SK-N-SH (cell line): ENCODE measurements at regions not wholly inside any gene's neighbourhood (a gene's known extent, or its start where the extent isn't known, plus 50 kb on each side); places are given as distances from the start of the nearest gene placed in this dataset.

Experiments
- CTCF ChIA-PET: fragments of 300-600, 350-600 bp; formaldehyde crosslinking; extraction: SDS; loops from one replicate; lab custom pipeline; 2021; lab: Yijun Ruan, JAX
- POLR2A ChIA-PET: fragments of 350-600 bp; sonication (Branson Sonifier 250); formaldehyde crosslinking; extraction: SDS; loops from one replicate; lab custom pipeline; 2020; ENCODE audit warnings: antibody characterized with exemption, inconsistent platforms; lab: Yijun Ruan, JAX
- DNase-seq: peaks from one replicate; pipeline ENCODE4 v3.0.0; 2012
- H2AFZ ChIP-seq: fragments of 200-600 bp; sonication (generic); 2 replicates; pipeline ENCODE4 v1.8.1; 2016; ENCODE audit warnings: antibody characterized with exemption, mild to moderate bottlenecking, low read depth
- H3F3A ChIP-seq: fragments of 200-600 bp; sonication (generic); replicated peaks from 2 replicates; pipeline ENCODE3; 2016; ENCODE audit warnings: antibody characterized with exemption, mild to moderate bottlenecking; ENCODE audit not compliant: insufficient read depth
- H3K27ac ChIP-seq, 2 experiments: fragments of 200-500 bp in 1 of 2; fragments of 200-600 bp in 1 of 2; sonication (Bioruptor generic) in 1 of 2; sonication (generic), shearing (Covaris generic) in 1 of 2; 2 replicates each; pipeline versions ENCODE4 v1.5.1 to v1.6.1; 2014 to 2016; ENCODE audit warnings: low read depth in 2 of 2, inconsistent platforms in 1 of 2, low read length in 1 of 2, mild to moderate bottlenecking in 1 of 2, mixed read lengths in 1 of 2
- H3K27me3 ChIP-seq: fragments of 200-600 bp; sonication (generic), shearing (Covaris generic); 2 replicates; pipeline ENCODE4 v1.6.1; 2016; ENCODE audit warnings: mixed run types; ENCODE audit not compliant: insufficient read depth
- H3K36me3 ChIP-seq, 2 experiments: fragments of 200-500 bp in 1 of 2; fragments of 200-600 bp in 1 of 2; sonication (Bioruptor generic) in 1 of 2; sonication (generic) in 1 of 2; replicated peaks in 1 of 2; 2 replicates each; pipeline versions ENCODE3 to v1.5.1; 2014 to 2016; ENCODE audit warnings: low read length in 1 of 2, mild to moderate bottlenecking in 1 of 2; ENCODE audit not compliant: insufficient read depth in 2 of 2, control insufficient read depth in 1 of 2
- H3K4me1 ChIP-seq, 2 experiments: fragments of 200-500 bp in 1 of 2; fragments of 200-600 bp in 1 of 2; sonication (Bioruptor generic) in 1 of 2; sonication (generic), shearing (Covaris generic) in 1 of 2; 2 replicates each; pipeline versions ENCODE4 v1.5.1 to v1.6.1; 2014 to 2016; ENCODE audit warnings: low read depth in 1 of 2, low read length in 1 of 2, mixed run types in 1 of 2; ENCODE audit not compliant: insufficient read depth in 2 of 2, control insufficient read depth in 1 of 2
- H3K4me2 ChIP-seq: fragments of 200-600 bp; sonication (generic), shearing (Covaris generic); 2 replicates; pipeline ENCODE4 v1.6.1; 2017; ENCODE audit warnings: mixed run types
- H3K4me3 ChIP-seq, 2 experiments: fragments of 200-500 bp in 1 of 2; fragments of 200-600 bp in 1 of 2; sonication (Bioruptor generic) in 1 of 2; sonication (generic), shearing (Covaris generic) in 1 of 2; 2 replicates each; pipeline versions ENCODE4 v1.5.1 to v1.8.1; 2014 to 2016; ENCODE audit warnings: low read depth in 2 of 2, inconsistent platforms in 1 of 2, low read length in 1 of 2, mild to moderate bottlenecking in 1 of 2, mixed read lengths in 1 of 2, moderate library complexity in 1 of 2
- H3K79me2 ChIP-seq: fragments of 200-600 bp; sonication (generic); 2 replicates; pipeline ENCODE4 v1.8.1; 2017; ENCODE audit warnings: mild to moderate bottlenecking; ENCODE audit not compliant: insufficient read depth
- H3K9ac ChIP-seq: fragments of 200-600 bp; sonication (generic); 2 replicates; pipeline ENCODE4 v1.6.1; 2017; ENCODE audit warnings: mixed run types
- H3K9me2 ChIP-seq: fragments of 200-600 bp; sonication (generic); 2 replicates; pipeline ENCODE4 v1.6.1; 2017; ENCODE audit warnings: mixed run types
- H3K9me3 ChIP-seq: fragments of 200-600 bp; sonication (generic); 2 replicates; pipeline ENCODE4 v1.6.1; 2017; ENCODE audit warnings: mixed run types, mild to moderate bottlenecking, moderate library complexity
- H4K20me1 ChIP-seq: fragments of 200-600 bp; sonication (generic); 2 replicates; pipeline ENCODE4 v1.6.1; 2017; ENCODE audit warnings: mild to moderate bottlenecking, mixed run types; ENCODE audit not compliant: insufficient read depth
- CHD2 ChIP-seq: fragments of 150-350 bp; IDR thresholded peaks from 2 replicates; pipeline ENCODE4 v1.6.1; 2018; ENCODE audit warnings: low read length; ENCODE audit not compliant: partially characterized antibody
- EP300 ChIP-seq, 2 experiments: IDR thresholded peaks; 2 replicates each; pipeline versions ENCODE4 v1.4.0 to v1.6.1; 2012; ENCODE audit warnings: borderline replicate concordance in 1 of 2, low read depth in 1 of 2, low read length in 1 of 2
- EZH2phosphoT487 ChIP-seq: fragments of 200-600 bp; sonication (generic); IDR thresholded peaks from 2 replicates; pipeline ENCODE4 v1.6.1; 2017; ENCODE audit warnings: low read depth, mixed run types, mild to moderate bottlenecking, antibody characterized with exemption, moderate library complexity, borderline replicate concordance
- FOSL2 ChIP-seq: IDR thresholded peaks from 2 replicates; pipeline ENCODE4 v1.4.0; 2012; ENCODE audit warnings: low read depth, mild to moderate bottlenecking, moderate library complexity, borderline replicate concordance
- FOXM1 ChIP-seq: IDR thresholded peaks from 2 replicates; pipeline ENCODE4 v1.4.0; 2012; ENCODE audit warnings: low read depth, mild to moderate bottlenecking
- GABPA ChIP-seq: IDR thresholded peaks from 2 replicates; pipeline ENCODE4 v1.4.0; 2012; ENCODE audit warnings: low read depth, mild to moderate bottlenecking
- GATA2 ChIP-seq: sonication (generic); formaldehyde crosslinking; IDR thresholded peaks from 2 replicates; pipeline ENCODE4 v1.5.0; 2020; ENCODE audit warnings: mild to moderate bottlenecking, missing genetic modification reagents
- JUND ChIP-seq: IDR thresholded peaks from 2 replicates; pipeline ENCODE4 v1.4.0; 2012
- MEF2A ChIP-seq: IDR thresholded peaks from 2 replicates; pipeline ENCODE4 v1.4.0; 2012; ENCODE audit warnings: low read depth, borderline replicate concordance
- NRF1 ChIP-seq: IDR thresholded peaks from 2 replicates; pipeline ENCODE4 v1.6.1; 2012; ENCODE audit warnings: low read depth, mild to moderate bottlenecking, low read length
- PBX3 ChIP-seq: IDR thresholded peaks from 2 replicates; pipeline ENCODE4; 2012
- POLR2AphosphoS5 ChIP-seq: IDR thresholded peaks from 2 replicates; pipeline ENCODE4 v1.6.1; 2012; ENCODE audit warnings: low read depth, low read length
- RFX5 ChIP-seq: IDR thresholded peaks from 2 replicates; pipeline ENCODE4 v1.6.1; 2012; ENCODE audit warnings: mild to moderate bottlenecking, improper control_type of control experiment, low read length
- RXRA ChIP-seq: IDR thresholded peaks from 2 replicates; pipeline ENCODE4 v1.4.0; 2012; ENCODE audit warnings: low read depth, mild to moderate bottlenecking, borderline replicate concordance
- SMC3 ChIP-seq: IDR thresholded peaks from 2 replicates; pipeline ENCODE4 v1.6.1; 2012; ENCODE audit warnings: low read depth, low read length, improper control_type of control experiment
- TAF1 ChIP-seq: IDR thresholded peaks from 2 replicates; pipeline ENCODE4 v1.6.1; 2012; ENCODE audit warnings: low read depth, mild to moderate bottlenecking, low read length, moderate library complexity, borderline replicate concordance
- TCF12 ChIP-seq: IDR thresholded peaks from 2 replicates; pipeline ENCODE4 v1.4.0; 2012
- YY1 ChIP-seq: IDR thresholded peaks from 2 replicates; pipeline ENCODE4 v1.4.0; 2012; ENCODE audit warnings: low read depth, mild to moderate bottlenecking
- WGBS: methylation state at CpG from one replicate; pipeline ENCODE4 v1.1.6; 2017; ENCODE audit warnings: low lambda C conversion rate; 5-methylcytosine and 5-hydroxymethylcytosine counted together
- TF ChIP-seq, protein P1 (sequence below): fragments of 200-600 bp; sonication (generic); IDR thresholded peaks from 2 replicates; pipeline ENCODE4 v1.6.1; 2017; ENCODE audit warnings: antibody characterized with exemption, mild to moderate bottlenecking, moderate library complexity

DNA sequence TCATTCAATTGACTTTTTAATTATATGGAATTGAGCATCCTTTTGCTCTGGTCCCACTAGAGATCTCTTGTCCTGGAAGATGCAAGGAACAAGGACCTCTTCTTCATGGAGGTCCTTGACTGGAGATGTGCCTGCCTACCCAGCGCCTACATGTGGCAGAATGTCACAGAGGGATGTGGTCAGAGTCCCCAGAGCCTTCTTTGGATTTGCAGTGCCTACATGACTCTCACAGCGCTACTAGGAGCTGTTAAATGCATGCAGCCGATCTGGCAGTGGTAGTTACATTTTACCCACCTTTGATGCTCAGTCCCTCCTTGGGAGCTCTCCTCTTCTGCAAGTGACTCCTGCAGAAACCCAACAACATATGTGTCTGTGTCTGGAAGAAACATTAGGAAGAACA lies 51.9 kb upstream of the ADTRP start:
- Histone ChIP-seq H3F3A (no peaks in the 10 kb centered on the region), H3K4me2 (no peak overlapping the region), H2AFZ (no peak overlapping the region), H3K4me3 (no peak overlapping the region), H3K36me3 (no peaks in the 10 kb centered on the region), H3K9ac (no peak overlapping the region), H3K9me2 (no peaks in the 10 kb centered on the region), H3K27me3 (no peaks in the 10 kb centered on the region), H3K4me1 (no peaks in the 10 kb centered on the region), H3K9me3 (no peaks in the 10 kb centered on the region), H3K27ac (no peak overlapping the region), H3K79me2 (no peaks in the 10 kb centered on the region), H4K20me1 (no peaks in the 10 kb centered on the region)
- TF ChIP-seq EZH2phosphoT487 (no peak), RFX5 (no peak), RXRA (no peak), FOSL2 (no peak), FOXM1 (no peak), CHD2 (no peak), SMC3 (no peak), EP300 (IDR thresholded peaks at IDR 0.05; ENCODE audit: borderline replicate concordance in 1 of 2, low read depth in 1 of 2, low read length in 1 of 2) (no peak), GABPA (no peak), JUND (no peak), TCF12 (no peak), MEF2A (no peak)
- 73% methylated on average over 3 of the region's 3 CpGs for WGBS
- CTCF ChIA-PET: interaction anchor here (0.7 to 1.1 kb wide), 2 partner anchors 9 to 17 kb away, joined by 3 read pairs; no protein-coding TSS in a partner anchor
- no peak for DNase-seq
- POLR2A ChIA-PET: no interaction called here

- no peak for TF ChIP-seq JUND
- TF ChIP-seq, protein P1, sequence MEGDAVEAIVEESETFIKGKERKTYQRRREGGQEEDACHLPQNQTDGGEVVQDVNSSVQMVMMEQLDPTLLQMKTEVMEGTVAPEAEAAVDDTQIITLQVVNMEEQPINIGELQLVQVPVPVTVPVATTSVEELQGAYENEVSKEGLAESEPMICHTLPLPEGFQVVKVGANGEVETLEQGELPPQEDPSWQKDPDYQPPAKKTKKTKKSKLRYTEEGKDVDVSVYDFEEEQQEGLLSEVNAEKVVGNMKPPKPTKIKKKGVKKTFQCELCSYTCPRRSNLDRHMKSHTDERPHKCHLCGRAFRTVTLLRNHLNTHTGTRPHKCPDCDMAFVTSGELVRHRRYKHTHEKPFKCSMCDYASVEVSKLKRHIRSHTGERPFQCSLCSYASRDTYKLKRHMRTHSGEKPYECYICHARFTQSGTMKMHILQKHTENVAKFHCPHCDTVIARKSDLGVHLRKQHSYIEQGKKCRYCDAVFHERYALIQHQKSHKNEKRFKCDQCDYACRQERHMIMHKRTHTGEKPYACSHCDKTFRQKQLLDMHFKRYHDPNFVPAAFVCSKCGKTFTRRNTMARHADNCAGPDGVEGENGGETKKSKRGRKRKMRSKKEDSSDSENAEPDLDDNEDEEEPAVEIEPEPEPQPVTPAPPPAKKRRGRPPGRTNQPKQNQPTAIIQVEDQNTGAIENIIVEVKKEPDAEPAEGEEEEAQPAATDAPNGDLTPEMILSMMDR: no peak
- no peak for TF ChIP-seq NRF1
- TF ChIP-seq YY1: no peak
- TF ChIP-seq FOSL2: no peak
- TF ChIP-seq POLR2AphosphoS5: no peak
- no peak for TF ChIP-seq CHD2
- no peak for TF ChIP-seq GATA2 (CRISPR knock-in tag)
- TF ChIP-seq PBX3: no peak
- no peak for TF ChIP-seq RFX5
- no peak for TF ChIP-seq TCF12
- TF ChIP-seq TAF1: no peak
- TF ChIP-seq GABPA: no peak
- TF ChIP-seq, all 33 proteins: peak for 0
- H3K4me1 ChIP-seq: no peaks in the 10 kb centered on the region
- no peaks in the 10 kb centered on the region for H3K36me3 ChIP-seq
- 75% methylated on average over 3 of the region's 3 CpGs for WGBS
- H3K27me3 ChIP-seq: no peaks in the 10 kb centered on the region
- no peak overlapping the region for H3K4me2 ChIP-seq
- no peak overlapping the region for H3K4me3 ChIP-seq
- no peaks in the 10 kb centered on the region for H3K9me3 ChIP-seq
- H3K79me2 ChIP-seq: no peaks in the 10 kb centered on the region
- H4K20me1 ChIP-seq: no peaks in the 10 kb centered on the region
- no peak for DNase-seq
- ChIA-PET POLR2A (no interaction called here), CTCF (interaction anchor here (0.7 to 1.1 kb wide), 2 partner anchors 9 to 17 kb away, joined by 3 read pairs; no protein-coding TSS in a partner anchor)
- H2AFZ ChIP-seq: no peak overlapping the region
- H3K9ac ChIP-seq: no peak overlapping the region
- H3K9me2 ChIP-seq: no peaks in the 10 kb centered on the region
- H3F3A ChIP-seq: no peaks in the 10 kb centered on the region
- H3K27ac ChIP-seq: no peak overlapping the region
Observed at GRCh38 chr6:11830105-11830504, 51.5 kb upstream of the ADTRP start.
